HG03520 (cell line): ENCODE measurements at regions not wholly inside any gene's neighbourhood (a gene's known extent, or its start where the extent isn't known, plus 50 kb on each side); places are given as distances from the start of the nearest gene placed in this dataset.

Experiments used
- ATAC-seq: cut with Tn5 transposase; IDR thresholded peaks from one replicate; pipeline ENCODE4 v1.9.1; 2021; ENCODE audit warnings: mild to moderate bottlenecking, moderate library complexity; ENCODE audit not compliant: unreplicated experiment

DNA sequence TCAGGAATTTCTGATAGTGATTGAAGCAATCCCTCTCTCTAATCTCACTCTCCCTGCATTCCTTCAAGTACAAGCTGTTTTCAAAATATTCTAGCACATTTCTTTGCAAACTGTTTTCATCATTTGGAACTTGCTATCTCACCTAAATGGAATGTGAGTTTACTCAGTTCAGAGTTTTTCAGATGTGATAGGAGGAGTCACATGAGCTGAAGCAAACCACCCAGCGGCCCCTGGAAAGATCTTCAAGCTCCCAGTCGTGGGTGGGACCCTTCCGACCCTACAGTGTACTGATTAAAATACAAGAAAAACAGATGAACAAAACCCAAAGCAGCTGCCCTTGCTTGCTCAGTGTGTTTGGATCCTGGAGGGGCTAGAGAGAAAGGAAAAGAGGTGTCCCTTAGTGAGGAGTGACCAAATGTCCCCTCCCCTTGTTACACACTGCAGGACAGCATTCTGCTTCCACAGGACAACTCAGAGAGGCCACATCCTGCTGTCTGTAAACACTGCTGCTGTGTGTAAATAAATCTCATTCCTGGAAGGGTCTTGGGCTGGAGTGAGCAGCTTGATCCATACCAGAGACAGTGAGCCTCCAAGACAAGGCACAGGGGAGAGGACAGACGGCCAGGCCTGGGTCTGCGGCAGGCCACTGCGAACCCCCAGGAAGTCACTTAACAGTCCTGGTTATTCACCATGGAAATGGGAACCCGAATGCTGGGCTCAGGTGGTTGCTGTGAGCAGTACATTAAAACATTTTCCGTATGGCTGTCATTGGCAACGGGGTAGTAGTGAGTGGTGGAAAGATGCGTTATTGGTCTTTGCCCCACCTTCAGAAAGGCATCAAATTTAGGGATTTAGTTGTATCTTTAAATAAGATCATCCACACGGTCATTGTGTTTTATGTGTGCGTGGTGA is 229.2 kb downstream of the RHOU start:
- no peak for ATAC-seq

DNA sequence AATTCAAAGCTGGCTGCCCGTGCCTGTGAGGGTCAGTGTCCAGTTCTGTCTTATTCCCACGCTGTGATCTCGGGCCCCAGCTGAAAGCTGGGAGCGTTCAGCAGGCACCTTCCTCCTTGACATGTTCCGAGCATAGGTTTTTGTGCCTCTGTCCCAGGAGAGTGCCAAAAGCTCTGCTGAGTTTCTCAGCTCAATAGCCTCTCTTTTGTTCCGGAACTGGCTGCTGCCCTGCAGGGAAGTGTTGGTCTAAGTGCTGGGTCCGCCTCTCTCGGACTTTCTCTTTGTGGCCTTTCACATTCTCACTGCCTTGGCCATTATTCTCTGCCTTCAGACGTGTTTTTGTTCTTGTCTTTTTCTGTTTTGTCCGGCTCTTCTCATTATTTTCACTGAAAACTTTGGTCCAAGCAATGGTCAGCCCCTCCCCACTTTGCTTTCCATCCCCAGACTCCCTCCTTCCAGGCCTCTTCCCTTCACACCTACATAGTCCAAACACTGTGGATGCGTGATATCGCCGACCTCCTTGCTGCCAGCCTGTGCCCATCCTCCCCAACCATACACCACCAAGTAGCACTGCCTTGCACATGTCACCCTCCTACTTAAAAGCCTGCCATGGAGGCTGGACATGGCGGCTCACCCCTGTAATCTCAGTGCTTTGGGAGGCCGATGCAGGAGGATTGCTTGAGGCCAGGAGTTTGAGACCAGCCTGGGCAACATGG is 233.8 kb downstream of the RHOU start:
- no peak for ATAC-seq

DNA sequence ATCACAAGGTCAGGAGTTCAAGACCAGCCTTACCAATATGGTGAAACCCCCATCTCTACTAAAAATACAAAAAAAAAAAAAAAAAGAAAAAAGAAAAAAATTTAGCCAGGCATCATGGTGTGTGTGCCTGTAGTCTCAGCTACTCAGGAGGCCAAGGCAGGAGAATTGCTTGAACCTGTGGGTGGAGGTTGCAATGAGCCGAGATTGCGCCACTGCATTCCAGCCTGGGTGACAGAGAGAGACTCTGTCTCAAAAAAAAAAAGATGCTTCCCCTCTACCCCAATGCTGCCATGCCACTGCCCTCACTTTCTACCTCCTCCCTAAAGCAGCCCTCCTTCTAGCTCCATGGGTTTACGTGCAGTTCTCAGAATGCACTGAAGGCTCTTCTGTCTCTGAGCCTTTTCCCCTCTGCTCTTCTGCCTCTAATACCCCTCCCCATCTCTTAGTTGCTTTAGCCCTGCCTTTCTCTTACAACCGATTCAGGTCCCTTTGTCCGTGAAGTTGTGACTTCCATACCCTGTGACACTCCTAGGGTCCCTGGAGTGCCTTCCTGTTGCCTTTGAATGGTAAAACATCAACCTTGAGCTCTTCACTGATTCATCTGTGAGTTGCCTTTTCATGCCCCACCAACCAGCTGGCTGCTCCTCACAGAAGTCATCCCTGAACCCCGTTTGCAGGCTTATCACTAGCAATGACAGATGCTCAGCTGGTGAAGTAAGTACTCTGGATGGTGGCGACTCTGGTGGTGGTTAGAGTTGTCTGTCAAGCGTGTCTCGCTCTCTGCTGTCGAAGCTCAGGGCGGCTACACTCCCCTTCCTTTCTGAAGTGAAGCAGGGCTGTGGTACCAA is 234.9 kb downstream of the RHOU start:
- no peak for ATAC-seq

DNA sequence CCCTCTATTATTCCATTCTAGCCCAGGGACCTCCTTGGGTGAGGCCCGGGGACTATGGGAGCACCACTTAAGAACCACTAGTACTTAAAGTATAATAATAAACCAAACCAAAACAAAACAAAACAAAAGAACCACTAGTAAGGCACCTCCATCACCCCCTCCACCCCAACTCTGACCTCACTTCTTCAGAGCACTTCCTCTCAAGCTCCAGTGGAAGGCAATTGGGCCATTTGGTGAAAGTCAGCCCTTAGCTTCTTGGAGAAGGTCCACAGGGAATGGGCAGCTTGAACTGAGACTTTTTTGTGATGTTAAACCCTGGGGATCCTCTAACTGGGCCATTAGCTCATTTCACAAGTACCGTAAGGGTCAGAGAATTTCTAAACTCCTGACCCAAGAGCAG is 237.3 kb downstream of the RHOU start:
- ATAC-seq: no peak

DNA sequence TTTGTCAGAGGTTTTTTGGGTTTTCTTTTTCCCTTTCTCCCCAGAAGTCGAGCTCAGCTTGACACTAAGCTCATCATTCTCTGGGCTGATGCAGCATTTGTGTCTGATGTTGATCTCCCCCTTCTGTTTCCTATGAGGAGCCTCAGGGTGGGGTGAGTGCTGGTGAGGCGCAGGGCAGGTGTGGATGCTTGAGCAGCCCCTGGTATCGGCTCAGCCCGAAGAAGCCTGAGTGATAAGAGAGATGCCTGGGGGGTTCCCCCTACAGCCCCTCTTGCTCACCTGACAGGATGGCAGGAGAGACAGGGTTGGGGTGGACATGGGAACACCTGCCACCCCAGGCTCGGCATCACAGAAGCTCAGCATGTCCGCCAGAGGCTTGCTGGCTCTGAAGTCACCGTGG is 239.0 kb downstream of the RHOU start:
- ATAC-seq: no peak

DNA sequence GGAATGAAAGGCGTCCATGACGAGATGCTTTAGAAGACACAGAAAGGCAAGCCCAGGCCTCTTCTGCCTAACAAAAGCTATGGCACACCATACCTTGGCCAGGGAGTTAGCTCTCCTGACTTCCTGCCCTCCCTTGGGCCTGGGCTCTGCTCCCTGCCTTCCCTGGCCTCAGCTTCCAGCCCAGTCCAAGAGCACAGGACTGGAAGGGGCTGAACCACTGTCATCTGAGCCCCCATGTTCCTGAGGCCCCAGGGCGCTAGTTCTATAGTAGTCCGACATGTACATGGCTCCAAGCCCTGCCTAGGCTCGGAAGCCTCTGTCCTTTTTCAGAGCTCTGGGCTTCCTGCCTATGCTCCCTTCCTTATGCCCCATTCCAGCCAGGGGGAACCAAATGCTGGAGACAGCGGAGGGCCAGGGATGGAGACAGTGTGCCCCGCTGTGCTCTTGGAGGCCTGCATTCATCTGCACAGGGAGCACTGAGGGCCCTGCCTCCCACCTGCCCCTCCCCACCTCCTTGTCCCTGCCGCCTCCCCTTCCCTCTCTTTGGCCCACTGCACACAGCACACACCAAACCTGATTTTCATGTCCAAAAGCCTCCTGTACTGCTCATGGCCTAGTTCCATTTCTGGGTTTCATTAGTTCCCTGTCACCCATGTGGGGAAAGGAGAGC is 240.1 kb downstream of the RHOU start:
- ATAC-seq: no peak

DNA sequence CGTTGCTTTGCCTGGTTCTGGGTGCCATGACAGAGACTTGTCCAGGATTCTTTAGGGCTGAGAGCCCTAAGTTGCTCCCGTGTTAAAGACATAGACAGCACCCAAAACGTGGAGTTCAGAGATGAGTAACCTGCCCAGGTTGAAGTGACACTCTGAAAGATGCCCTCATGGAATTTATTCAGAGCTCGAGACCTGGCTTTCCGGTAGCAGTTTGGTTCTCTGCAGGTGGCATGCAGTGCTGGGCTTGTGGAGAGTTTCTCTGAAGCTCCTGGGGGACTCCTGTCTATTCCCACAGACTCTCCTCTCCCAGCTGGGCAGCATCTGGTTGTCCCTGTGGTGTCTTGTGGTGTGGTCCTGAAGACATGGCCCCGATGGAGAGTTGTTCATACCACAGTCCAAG is 241.0 kb downstream of the RHOU start:
- ATAC-seq: no peak

DNA sequence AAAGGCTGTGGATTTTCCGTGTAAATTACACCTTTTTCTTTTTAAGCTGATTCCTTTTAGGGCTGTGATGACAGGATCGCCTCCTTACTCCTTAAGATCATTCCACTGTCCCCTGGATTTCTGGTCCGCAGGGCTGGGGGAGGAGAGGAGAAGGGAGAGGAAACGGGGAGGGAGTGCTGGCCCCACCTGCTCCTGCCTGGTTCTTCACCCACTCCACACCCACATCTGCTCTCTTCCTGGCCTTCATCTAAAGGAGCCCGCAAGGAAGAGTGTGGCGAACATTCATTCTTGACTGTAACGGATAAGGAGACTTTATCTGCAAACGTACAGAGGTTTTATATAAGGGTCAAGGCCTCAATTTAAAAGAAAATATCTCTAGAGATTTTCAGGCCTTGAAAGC is 242.0 kb downstream of the RHOU start:
- ATAC-seq: no peak

DNA sequence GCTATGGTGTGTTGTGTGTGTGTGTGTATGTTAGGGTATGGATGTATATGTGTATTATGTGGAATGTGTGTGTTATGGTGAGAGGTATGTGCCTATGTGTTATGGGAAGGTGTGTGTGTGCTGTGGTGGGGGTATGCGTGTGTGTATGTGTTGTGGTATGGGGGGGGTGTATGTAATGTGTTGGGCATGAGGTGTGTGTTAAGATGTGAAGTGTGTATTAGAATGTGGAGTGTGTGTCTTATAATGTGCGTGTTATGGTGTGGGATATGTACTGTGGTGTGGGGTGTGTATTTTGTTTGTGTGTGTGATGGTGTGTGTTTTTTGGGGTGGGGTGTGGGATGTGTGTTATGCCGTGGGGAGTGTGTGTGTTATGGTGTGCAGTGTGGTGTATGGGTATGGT is 242.5 kb downstream of the RHOU start:
- ATAC-seq: no peak

DNA sequence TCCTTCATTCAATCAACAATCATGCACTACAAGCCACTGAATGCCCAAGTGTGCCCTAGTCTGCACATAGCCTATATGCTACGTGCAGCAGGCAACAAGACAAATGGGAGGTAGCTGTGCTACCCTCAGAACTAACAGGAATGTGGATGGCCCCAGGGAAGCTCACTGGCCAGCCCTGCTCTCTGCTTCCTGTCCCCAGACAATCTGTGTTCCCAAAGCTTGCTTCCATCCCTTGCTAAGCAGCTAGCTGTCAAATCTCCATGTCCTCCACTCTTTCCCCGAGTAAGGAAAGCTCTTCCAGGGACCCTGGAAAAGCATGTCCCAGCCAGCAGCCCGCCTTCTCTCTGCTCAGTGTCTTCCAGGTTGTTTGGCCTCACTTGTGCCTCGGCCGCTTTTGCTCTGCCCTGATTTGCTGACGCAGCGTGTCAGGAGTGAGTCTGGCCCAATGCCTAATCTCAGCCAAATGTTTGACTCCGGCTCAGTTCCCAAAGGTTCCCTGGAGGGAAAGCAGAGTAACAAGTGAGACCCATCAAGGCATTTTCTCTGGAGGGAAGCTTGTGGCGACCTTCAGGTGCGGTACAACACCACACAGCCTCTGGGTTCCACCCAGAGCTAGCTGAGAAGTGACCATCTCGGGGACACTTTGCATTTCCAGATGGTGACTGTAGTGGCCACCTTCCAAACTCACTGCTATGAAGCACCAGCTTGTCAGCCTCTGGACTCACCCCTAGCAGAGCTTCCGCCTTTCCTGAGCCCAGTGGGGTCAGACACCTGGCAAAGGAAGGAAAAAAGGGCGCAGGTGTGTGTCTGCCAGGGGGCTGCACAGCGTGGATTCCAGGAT is 243.4 kb downstream of the RHOU start:
- ATAC-seq: no peak

DNA sequence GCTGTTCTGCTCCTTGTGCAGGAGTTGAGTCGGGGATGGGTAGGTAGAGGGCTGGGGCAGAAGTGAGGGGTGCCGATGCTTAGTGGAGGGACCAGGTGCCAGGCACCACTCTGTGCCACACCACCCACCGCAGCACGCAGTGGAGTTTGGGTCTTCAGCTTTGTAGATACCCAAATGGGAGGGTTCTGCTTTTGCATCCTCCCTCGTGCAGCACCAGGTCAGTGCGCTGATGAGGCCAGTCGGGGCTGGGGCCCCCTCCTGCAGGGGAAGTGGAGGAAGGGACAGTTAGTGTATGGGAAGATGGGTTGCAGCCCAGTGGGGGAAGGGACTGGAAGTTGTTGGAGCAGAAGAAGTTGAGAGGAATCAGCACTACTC is 244.0 kb downstream of the RHOU start:
- no peak for ATAC-seq

DNA sequence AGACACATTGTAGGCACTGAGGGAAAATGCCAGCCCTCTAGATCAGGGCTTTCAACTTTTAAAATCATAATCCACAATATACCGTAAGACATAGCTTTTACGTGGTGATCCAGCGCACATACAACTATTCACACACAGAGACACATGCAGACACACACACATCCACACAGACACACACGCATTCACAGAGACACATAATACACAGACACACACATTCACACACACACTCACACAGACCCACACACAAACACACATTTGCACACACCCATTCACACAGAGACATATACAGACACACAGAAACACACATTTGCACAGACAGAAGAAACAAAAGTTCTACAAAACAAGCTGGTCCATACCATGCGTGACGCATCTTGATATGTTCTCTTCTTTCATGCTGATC is 244.5 kb downstream of the RHOU start:
- no peak for ATAC-seq

DNA sequence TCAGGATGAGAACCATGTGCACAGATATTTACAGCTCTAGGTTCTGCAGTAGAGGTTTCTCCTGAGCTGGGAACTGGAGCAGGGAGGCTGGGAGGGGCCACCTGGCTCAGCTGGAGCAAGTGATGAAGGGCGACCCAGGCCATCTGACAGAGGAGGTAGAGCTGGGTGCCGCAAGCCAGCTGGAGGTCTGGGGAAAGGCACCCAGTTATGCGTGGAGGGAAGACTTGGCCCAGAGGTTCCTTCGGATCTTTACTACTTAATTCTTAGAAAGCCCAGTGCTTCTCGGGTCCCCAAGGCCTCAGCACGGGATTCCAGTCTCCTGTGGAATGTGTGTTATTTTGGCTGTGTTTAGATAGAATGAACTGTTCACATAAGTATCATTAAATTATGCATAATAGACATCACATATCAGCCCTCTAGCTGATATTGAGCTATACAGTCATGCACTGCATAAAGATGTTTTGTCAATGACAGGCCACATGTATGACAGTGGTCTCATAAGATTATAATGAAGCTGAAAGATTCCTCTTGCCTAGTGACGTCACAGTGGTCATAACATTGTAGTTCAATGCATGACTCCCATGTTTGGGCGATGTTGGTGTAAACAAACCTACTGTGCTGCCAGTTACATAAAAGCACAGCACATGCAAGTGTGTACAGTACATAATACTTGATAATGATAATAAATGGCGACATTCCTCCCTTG is 245.1 kb downstream of the RHOU start:
- no peak for ATAC-seq

DNA sequence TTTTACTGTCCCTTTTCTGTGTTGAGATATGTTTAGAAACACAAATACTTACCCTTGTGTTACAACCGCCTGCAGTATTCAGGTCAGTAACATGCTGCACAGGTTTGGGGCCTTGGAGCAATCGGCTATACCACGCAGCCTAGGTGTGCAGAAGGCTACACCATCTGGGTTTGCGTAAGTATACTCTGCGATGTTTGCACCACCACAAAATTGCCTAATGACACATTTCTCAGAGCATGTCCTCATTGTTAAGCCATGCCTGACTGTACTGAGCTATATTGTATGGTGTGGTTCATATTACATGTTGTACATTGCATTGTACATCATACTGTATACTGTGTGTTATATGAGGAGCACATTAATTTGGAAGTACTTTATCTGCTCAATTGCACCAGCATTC is 247.4 kb downstream of the RHOU start:
- no peak for ATAC-seq

DNA sequence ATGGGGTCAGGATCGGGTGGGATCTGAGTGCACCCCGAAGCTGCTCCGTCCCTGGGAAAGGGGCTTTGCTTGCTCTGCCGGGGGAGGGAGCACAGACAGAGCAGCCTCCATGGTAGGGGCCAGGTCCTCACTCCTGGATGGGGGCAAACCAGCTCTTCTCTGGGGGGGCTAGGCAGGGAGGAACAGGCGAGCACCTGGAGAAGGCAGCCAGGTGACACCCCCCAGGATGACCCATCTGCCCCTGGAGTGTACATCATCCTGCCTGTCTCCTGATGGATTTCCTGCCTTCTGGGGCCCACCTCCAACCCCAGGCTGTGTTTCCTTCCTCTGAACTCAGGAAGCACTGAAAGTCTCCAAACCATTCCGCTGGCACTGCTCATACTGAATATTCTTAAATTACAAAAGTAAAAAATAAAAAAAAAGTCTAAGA is 248.0 kb downstream of the RHOU start:
- no peak for ATAC-seq

DNA sequence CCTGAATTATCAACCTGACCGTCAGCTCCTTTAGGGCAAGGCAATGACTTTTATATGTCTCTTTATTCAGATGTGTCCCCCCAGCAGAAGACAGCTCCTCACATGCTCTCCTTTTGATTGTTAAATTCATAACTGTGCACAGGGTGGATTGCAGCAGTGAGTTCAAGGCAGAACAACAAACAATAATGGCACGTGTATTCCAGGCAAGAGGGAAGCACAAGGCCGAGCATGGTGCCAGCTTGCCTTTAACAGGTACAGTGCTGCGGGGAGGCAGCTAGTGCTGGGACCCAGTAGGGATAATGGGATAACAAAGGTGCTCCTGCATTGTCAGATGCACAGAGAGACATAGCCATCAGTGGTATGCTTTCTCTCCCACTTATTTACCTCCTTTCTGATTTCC is 248.4 kb downstream of the RHOU start:
- ATAC-seq: no peak

DNA sequence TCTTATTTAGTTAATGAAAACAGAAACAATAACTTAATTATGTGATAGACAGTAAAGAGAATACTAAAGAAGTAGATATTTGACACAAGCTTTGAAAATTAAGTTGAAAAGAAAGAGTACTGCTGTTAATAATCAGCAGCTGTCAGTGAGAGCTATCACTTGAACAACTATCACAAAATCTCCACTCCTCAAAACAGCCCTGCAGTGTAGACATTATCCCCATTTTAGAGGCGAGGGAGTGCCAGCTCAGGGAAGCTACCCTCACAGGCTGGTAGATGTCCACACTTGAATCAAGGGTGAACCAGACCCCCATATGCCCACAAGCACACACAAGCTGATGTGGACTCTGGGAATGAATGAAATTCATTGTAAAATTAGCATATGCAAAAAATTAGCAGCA is 248.8 kb downstream of the RHOU start:
- ATAC-seq: no peak

DNA sequence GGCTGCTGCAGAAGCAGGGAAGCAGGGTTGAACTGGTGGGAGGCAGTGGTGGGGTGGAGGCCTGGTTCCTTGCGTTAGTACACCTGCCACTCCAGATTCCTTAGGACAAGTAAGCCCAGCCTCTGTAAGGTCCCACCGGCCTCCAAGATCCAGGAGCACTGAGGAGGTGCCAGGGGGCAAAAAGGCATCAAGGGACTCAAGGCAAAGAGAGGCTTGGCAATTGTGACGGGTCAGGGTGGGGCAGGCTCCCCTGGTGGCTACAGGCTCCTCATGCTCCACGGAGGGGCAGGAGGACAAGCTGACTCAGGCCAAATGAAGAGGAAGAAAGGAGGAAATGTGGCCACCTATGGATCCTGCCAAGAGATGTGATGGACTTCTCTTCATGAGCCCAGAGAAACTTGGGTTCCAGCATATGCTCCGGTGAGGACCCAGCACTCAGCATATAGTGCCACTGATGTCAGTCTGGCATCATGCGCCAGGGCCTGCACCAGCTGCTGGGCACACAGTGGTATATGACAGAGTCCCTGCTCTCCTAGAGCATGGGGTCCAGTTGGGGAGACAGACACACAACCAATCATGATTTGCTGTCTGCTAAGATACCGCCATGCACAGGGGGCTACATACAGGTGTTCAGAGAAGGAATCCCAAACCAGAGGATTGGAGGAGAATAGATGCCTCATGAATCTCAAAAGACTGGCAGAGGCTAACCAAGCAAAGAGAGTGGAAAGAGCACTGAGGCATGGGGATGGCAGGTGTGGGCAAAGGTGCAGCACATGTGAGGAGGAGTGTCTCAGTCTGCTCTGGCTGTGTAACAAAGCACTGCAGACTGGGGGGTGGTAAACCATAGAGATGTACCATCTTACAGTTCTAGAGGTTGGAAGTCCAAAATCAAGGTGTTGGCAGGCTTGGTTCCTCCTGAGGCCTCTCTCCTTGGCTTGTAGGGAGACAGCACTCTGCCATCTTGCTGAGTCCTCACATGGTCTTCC is 249.7 kb downstream of the RHOU start:
- ATAC-seq: no peak
